HG03108 (cell line): ENCODE measurements at regions not wholly inside any gene's neighbourhood (a gene's known extent, or its start where the extent isn't known, plus 50 kb on each side); places are given as distances from the start of the nearest gene placed in this dataset.

Experiments
- ATAC-seq: cut with Tn5 transposase; IDR thresholded peaks from one replicate; pipeline ENCODE4 v1.9.1; 2021; ENCODE audit warnings: moderate library complexity; ENCODE audit not compliant: unreplicated experiment

- ATAC-seq, result no peak
These were observed 51.3 kb upstream of the CNKSR3 start for GRCh38 chr6:154561750-154562149.

- no peak for ATAC-seq
These were observed 54.8 kb upstream of the CNKSR3 start for GRCh38 chr6:154565331-154565730.

DNA sequence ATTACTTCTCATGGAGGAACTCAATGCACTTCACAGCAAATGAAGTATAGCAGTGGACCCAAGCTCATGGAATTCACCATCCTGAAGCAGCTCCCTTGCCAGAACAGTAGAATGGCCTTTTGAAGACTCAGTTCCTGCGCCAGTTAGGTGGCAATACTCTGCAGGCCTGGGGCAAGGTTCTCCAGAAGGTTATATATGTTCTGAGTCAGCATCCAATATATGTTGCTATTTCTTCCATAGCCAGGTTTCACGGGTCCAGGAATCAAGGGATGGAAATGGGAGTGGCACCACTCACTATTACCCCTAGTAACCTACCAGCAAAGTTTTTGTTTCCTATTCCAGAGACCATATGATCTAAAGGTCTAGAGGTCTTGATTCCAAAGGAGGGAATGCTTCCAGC is 56.4 kb upstream of the CNKSR3 start:
- no peak for ATAC-seq

DNA sequence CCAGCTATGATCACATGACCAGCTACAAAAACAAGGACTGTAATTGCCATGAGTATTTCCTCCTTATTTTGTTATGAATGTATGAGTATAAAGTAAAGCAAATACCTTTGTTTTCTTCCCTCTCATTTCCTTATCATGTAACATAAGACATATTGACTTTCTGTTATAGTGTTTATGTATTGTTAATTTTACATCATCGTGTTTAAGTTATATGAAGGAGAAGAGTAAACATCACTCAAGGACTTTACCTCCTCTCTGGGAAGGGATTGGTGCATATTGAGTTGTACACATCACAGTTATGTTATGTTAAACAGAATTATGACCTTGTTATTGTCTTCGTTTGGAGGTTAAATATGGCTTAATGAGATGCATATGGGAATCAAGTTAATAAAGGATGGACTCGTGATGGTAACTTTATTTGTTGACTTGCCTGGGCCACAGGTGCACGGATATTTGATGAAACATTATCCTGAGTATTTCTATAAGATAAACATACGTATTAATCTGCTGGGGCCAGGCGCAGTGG is 57.3 kb upstream of the CNKSR3 start:
- no peak for ATAC-seq

DNA sequence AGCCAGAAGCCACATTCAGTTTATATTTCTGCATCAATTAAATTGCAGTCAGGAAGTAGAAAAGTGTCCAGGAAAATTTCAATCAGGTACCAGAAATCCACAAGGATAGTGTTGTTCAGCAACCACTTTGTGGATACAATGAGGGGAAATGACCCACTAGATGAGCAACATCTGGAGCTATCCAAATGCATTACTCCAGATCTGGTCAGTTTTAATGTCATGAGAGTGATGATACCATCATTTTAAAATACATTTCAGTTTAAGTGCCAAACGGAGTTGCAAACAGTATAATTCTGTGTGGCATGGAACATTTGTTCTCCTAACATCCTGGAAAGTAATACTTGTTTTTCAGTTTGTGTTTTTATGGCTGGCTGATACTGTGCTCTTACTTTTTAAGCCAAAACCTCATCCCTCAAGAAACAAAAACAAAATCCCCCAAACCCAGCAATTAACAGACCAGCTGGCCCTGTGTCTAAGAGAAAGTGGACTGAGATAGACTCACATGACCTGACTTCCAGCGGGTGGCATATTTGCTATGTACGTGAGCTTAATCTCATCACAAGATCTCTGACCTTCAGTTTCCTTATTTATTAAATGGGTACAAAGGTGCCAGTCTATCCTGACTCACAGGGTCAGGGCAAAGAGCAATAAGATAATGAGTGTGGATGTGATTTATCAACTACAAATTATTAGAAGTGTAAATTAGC is 58.8 kb upstream of the CNKSR3 start:
- no peak for ATAC-seq

GRCh38 chr6:154570505-154570904 is 60.0 kb upstream of the CNKSR3 start:
- no peak for ATAC-seq

DNA sequence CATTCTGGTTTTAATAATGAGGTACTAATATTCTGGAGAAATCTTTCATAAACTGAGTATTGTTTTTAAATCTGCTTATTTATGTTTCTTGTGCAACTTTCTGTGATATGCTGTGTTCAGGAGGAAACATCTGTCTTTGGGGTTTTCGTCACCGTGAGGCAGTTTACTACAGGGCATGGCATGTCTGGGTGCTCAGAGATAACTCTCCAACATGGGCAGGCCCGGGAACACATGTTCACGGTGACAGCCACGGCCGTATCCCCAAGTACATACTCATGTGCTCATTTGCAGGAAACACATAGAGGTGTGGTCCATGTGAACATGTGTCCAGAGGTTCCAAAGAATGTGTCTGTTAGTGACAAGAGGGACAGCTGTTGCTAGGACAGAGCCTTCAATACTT is 62.1 kb upstream of the CNKSR3 start:
- ATAC-seq, result no peak

- no peak for ATAC-seq
These were observed 67.6 kb upstream of the CNKSR3 start for GRCh38 chr6:154578004-154578559.

GRCh38 chr6:154579046-154579445 is 68.6 kb upstream of the CNKSR3 start:
- ATAC-seq, result no peak

DNA sequence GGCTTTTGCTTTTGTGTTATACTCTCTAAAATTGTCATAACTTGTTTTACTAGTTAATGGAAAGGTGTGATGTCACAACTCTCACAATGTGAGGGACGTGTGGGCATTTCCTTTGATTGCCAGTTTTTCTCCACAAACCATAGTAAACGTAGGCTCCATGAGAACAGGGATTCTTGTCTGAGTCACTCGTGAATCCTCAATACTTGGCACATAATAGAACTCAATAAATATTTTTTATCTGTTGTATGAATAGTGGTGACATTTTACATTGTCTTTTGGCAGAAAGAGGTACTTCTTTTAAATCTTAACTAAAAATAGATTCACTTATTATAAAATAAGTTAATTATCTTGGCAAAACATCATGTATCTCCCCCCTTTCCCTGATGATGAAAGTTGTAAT is 69.0 kb upstream of the CNKSR3 start:
- ATAC-seq, result no peak

DNA sequence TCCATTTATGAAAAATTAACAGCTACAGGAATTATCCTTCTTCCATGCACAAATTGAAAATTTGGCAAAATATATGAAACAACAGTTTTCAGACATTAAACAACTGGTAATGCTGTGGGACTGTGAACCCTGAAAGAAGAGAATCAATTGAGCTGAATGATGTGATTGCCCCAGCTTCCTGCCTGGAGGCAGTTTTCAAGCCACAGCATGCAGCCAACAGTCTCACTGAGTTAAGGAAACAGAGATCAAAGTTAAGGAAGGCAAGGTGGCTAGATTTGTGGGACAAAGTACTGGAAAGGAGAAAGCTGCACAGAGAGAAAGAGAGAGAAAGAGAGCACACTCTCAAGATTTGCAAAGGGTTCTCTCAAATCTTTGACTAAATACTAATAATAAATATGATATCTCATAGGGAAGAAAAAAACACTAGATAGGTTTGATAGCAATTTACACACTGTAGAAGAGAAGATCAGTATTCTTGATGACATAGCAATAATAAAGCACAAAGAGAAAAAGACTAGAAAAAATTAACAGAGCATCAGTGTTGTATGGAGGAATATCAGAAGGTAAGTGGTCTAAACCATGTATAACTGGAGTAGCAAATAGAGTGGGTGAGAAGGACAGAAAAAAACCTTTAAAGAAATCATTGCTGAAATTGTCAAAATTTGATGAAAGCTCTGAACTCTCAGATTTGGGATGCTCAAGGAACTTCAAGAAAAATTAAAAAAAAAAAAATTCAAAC is 70.1 kb upstream of the CNKSR3 start:
- ATAC-seq, result no peak

DNA sequence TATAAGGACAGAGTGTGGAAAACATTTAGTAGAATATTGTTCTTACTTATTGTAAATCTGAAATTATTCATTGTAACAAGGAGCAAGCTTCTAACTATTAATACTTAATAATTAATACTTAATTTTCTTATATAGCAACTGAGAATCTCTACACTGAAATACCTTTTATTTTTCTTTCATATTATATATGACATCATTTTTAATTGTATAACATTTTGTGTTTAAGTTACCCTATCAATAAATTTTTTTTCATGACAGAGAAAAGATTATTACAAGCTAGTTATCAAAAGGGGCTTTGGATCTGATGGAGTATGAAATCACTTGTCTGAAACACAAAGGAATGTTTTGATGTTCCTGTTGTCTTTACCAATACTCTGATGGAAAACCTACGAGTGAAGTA is 72.2 kb upstream of the CNKSR3 start:
- no peak for ATAC-seq

DNA sequence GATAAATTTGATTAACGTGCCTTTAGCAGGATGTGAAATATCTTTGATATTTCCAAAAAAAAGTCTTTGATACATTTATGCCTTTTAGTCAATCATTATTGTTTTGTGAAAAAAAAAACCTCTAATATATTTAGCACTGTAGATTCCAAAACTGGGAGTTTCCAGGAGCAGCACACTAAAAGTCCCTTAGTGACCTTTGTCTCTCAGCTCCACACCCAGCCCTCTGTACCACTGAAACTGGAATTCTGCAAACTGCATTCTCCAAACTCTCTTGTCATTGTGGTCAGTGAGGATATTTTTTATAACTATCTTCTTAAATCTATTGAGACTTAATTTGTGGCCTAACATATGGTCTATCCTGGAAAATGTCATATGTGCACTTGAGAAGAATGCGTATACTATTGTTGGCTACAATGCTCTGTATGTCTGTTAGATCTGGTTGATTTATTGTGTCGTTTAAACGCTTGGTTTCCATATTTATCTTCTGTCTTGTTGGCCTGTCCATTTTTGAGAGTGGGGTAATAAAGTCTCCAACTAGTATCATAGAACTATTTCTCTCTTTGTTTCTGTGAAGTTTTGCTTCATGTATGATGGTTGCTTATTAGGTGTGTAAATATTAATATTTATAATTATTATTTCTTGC is 73.2 kb upstream of the CNKSR3 start:
- ATAC-seq, result no peak

DNA sequence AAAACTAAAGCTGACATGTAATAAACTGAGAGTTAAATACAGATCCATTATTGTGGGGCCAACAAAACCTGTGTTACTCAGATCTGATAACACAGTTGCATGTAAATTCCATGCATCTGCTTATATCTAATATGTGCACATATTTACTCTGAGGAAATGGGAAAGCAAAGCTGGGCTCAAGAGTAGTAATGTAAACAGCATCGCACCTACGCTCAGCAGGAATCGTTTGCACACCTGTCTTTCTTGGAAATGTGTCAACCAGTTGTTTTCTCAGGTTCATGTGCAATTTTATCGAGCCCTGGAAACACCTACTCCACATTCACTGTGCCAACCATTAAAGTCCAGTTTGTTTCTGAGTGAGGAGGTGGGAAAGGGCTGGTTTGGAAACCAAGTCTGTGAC is 80.3 kb upstream of the CNKSR3 start:
- no peak for ATAC-seq

DNA sequence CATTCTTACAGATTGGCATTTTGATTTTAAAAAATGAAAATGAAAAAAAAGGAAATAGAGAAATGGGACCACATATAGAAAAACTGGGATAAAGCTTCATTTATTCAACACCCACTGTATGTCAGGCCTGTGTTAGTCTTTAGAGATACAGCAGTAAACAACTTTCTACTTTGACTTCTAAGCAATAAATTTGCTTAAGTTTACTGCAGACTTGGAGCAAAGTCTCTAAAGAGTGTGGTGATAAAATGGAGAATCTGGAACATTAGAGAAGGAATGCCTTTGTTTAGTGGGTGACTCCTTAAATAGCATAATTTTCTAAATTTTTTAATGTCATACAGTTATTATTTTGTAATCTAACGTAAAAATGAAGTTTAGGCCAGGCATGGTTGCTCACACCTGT is 80.7 kb upstream of the CNKSR3 start:
- no peak for ATAC-seq

DNA sequence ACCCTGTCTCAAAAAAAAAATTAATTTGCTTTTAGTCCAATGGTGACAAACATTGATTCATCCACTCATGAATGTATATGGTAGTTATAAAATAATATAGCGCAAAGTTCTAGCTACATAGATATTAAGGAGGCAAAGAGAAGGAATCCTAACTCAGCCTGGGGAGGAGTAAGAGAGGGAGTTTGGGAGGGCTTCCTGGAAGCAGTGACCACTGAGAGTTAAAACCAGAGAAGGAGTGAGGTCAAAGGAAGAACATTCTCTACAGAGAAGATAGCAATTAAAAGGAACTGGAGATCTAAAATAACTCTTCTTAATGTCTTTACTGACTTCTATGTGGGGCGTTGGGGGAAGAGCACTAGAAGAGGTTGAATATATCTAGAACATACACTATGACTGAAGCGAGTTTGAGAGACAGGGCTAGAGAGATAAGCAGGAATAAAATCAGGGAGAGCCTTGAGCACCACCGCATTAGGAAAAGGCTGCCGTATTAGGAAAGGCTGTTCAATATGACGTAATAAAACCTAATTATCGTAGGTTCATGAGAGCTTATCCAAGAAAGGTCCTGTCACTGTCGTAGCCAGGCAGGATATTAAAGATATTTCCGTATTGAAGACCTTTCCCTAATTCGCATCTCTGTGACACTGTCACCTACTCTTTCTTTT is 81.8 kb upstream of the CNKSR3 start:
- no peak for ATAC-seq

- ATAC-seq, result no peak
These were observed 82.6 kb upstream of the CNKSR3 start for GRCh38 chr6:154593122-154593521.

DNA sequence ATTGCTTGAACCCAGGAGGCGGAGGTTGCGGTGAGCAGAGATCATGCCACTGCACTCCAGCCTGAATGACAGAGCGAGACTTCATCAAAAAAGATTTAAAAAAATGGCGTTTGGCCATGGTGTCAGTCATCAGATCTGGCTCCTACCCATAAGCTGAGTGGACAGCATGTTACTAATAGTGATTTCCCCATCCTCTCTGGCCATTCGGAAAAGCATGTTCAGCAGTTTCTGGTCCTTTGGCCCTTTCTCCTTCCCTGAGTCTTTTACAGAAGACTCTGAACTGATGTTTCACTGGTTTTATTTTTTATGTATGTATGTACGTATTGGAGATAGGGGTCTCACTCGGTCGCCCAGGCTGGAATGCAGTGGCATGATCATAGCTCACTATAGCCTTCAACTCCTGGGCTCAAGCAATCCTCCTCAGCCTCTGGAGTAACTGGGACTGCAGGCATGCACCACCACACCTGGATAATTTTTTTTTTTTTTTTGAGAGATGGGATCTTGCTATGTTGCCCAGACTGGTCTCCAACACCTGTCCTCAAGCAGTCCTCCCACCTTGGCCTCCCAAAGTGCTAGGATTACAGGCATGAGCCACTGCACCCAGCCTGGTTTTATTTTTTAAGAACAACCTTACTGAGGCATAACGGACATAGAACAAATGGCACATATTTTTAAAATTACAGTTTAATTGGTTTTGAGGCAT is 84.2 kb upstream of the CNKSR3 start:
- ATAC-seq, result no peak

DNA sequence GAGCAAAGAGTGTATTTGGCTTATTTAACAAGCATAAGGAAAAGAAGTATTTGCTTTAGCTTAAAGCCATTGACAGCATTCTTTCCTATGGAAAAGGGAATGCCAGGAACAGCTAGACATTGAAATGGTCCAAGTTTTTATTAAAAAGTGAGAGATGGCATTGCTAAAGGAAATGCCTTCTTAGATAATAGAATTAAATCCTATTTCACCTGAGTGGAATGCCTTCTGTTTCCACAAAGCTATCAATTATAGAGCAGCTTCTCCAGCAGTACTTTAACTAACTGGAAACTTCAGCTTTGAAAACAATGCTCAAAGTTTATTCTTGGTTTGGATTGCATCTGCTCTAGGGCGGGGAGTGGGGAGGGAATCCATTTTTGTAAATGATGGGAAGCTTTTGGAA is 85.1 kb upstream of the CNKSR3 start:
- ATAC-seq, result no peak

DNA sequence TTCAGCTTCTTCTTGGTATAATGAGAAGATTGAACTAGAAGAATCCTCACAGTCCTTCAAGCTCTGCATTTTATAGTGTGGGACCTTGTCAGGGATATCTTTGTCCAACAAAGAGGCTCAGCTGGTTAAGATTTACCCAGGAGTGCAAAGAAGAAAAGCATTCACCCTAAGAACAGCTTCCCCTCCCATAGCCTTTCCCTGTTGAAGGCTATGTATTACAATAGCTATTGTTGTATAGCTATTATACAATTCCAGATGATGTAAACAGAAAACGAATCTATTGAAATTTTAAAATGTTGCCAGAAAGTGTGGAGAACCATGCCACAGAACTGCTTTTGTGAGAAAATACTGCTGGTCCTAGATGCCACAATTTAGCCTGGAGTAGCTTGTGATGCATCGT is 85.5 kb upstream of the CNKSR3 start:
- ATAC-seq, result no peak

DNA sequence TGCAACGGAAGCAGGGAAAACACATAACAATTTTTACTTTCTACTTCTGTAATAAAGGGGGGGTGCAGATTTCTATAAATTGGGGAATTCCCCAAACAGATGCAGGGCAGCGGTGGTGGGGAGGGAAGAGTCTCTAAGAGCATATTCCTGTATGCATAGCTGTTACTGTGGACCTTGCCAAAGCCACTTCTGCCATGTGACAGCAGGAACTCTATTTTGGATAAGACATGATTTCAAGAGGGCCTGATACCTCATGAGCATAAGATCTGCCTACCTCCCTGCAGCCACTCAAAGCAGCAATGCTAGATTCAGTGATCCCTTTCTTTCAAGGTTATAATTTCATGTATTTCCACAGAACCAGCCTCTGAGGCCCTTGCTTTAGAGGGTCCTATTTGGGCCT is 86.2 kb upstream of the CNKSR3 start:
- no peak for ATAC-seq
